Upper lobe of left lung (tissue), 4 donors: ENCODE measurements at regions not wholly inside any gene's neighbourhood (a gene's known extent, or its start where the extent isn't known, plus 50 kb on each side); places are given as distances from the start of the nearest gene placed in this dataset.

Experiments
- EP300 ChIP-seq, 4 donors: sonication (generic); formaldehyde crosslinking; IDR thresholded peaks; one replicate each; pipeline ENCODE4 v1.5.1; 2017; ENCODE audit warnings: antibody characterized with exemption in 4 of 4, control low read depth in 2 of 4
- POLR2A ChIP-seq, 4 donors: fragments of 450-650 bp; IDR thresholded peaks; one replicate each; pipeline ENCODE4 v1.5.1; 2016 to 2017; ENCODE audit warnings: antibody characterized with exemption in 4 of 4, mild to moderate bottlenecking in 2 of 4
- TF ChIP-seq, protein P1 (sequence below), 6 experiments: fragments of 450-650 bp in 4 of 6; fragments of 200-600 bp in 2 of 6; sonication (generic) in 2 of 6; IDR thresholded peaks; one replicate each; pipeline ENCODE4 v1.5.1; 2016 to 2019; ENCODE audit warnings: antibody characterized with exemption in 6 of 6

DNA sequence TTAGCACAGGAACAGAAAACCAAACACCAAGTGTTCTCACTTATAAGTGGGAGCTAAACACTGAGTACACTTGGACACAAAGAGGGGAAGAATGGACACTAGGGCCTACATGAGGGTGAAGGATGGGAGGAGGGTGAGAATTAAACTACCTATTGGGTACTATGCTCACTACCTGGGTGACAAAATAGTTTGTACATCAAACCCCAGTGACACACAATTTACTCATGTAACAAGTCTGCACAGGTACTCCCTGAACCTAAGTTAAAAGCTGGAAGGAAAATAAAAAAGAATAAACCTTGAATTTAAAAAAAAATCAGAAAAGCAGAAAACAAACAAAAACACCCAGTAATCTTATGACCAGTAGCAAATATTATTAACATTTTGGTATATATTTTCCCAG, 188.6 kb downstream of the TFAP2B start:
- TF ChIP-seq EP300 (IDR thresholded peaks at IDR 0.05) (no peak), POLR2A (IDR thresholded peaks at IDR 0.05) (no peak)
- TF ChIP-seq, protein P1, sequence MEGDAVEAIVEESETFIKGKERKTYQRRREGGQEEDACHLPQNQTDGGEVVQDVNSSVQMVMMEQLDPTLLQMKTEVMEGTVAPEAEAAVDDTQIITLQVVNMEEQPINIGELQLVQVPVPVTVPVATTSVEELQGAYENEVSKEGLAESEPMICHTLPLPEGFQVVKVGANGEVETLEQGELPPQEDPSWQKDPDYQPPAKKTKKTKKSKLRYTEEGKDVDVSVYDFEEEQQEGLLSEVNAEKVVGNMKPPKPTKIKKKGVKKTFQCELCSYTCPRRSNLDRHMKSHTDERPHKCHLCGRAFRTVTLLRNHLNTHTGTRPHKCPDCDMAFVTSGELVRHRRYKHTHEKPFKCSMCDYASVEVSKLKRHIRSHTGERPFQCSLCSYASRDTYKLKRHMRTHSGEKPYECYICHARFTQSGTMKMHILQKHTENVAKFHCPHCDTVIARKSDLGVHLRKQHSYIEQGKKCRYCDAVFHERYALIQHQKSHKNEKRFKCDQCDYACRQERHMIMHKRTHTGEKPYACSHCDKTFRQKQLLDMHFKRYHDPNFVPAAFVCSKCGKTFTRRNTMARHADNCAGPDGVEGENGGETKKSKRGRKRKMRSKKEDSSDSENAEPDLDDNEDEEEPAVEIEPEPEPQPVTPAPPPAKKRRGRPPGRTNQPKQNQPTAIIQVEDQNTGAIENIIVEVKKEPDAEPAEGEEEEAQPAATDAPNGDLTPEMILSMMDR (IDR thresholded peaks at IDR 0.05) = no peak
